Fibroblast of skin of right quadriceps (primary cell): ENCODE measurements at regions not wholly inside any gene's neighbourhood (a gene's known extent, or its start where the extent isn't known, plus 50 kb on each side); places are given as distances from the start of the nearest gene placed in this dataset.
"Not testable (repeated sequence)": the region's sequence is repeated elsewhere in the genome, so short reads cannot be mapped to it uniquely, and the experiment has no call there.

Source experiments
- DNase-seq: peaks from one replicate; pipeline ENCODE4 v3.0.0-alpha.2; 2013

GRCh38 chr15:88965097-88965496 lies 51.9 kb upstream of the MFGE8 start:
- not testable (repeated sequence) for DNase-seq

GRCh38 chr15:88970232-88970631 lies 57.1 kb upstream of the MFGE8 start:
- DNase-seq: no peak

GRCh38 chr15:88974392-88974791 lies 61.2 kb upstream of the MFGE8 start:
- DNase-seq: peak; percentile 34

GRCh38 chr15:88975891-88976290 lies 62.7 kb upstream of the MFGE8 start:
- DNase-seq: no peak

- no peak for DNase-seq
Measured at GRCh38 chr15:88976656-88977055, 63.5 kb upstream of the MFGE8 start.

GRCh38 chr15:88979674-88980073 lies 66.5 kb upstream of the MFGE8 start:
- DNase-seq: no peak

- no peak for DNase-seq
Measured at GRCh38 chr15:88980498-88980897, 67.3 kb upstream of the MFGE8 start.

GRCh38 chr15:88981244-88982215 lies 68.4 kb upstream of the MFGE8 start:
- DNase-seq: peak; percentile 35

GRCh38 chr15:88982304-88982945 lies 69.2 kb upstream of the MFGE8 start:
- DNase-seq: peak; percentile 77

GRCh38 chr15:88982946-88983342 lies 69.8 kb upstream of the MFGE8 start:
- no peak for DNase-seq

- no peak for DNase-seq
Measured at GRCh38 chr15:88983861-88984429, 70.8 kb upstream of the MFGE8 start.

GRCh38 chr15:88985547-88986393 lies 72.6 kb upstream of the MFGE8 start:
- no peak for DNase-seq

- DNase-seq: no peak
Measured at GRCh38 chr15:88986949-88987590, 73.9 kb upstream of the MFGE8 start.

- no peak for DNase-seq
Measured at GRCh38 chr15:88987591-88987933, 74.4 kb upstream of the MFGE8 start.

- DNase-seq: peak; percentile 78
Measured at GRCh38 chr15:88987934-88988671, 74.9 kb upstream of the MFGE8 start.

GRCh38 chr15:88989578-88989977 lies 76.4 kb upstream of the MFGE8 start:
- DNase-seq: peak; percentile 94

- no peak for DNase-seq
Measured at GRCh38 chr15:88990185-88990679, 77.1 kb upstream of the MFGE8 start.

- DNase-seq: peak; percentile 63
Measured at GRCh38 chr15:88992216-88992615, 79.0 kb upstream of the MFGE8 start.

GRCh38 chr15:88992912-88993376 lies 79.8 kb upstream of the MFGE8 start:
- DNase-seq: no peak

- DNase-seq: no peak
Measured at GRCh38 chr15:88993662-88994061, 80.5 kb upstream of the MFGE8 start.

- no peak for DNase-seq
Measured at GRCh38 chr15:88994286-88994685, 81.1 kb upstream of the MFGE8 start.
